GM23338 (cell line): ENCODE measurements at regions not wholly inside any gene's neighbourhood (a gene's known extent, or its start where the extent isn't known, plus 50 kb on each side); places are given as distances from the start of the nearest gene placed in this dataset.

Source experiments
- CREB1 ChIP-seq: fragments of 250-450 bp; sonication (Bioruptor Pico); IDR thresholded peaks from 2 replicates; pipeline ENCODE4 v1.5.0; 2020; ENCODE audit warnings: low read depth, mild to moderate bottlenecking, moderate library complexity
- CTCF ChIP-seq, 2 experiments: fragments of 200-600 bp in 1 of 2; sonication (generic) in 1 of 2; conservative IDR thresholded peaks; 2 replicates each; pipeline versions ENCODE4 v1.5.1 to v1.6.1; 2016 to 2017; ENCODE audit warnings: antibody characterized with exemption in 2 of 2, low read depth in 2 of 2, mild to moderate bottlenecking in 2 of 2, moderate library complexity in 1 of 2
- EZH2 ChIP-seq: fragments of 200-600 bp; sonication (generic); IDR thresholded peaks from one replicate; pipeline ENCODE4 v1.8.0; 2017; ENCODE audit warnings: antibody characterized with exemption, mild to moderate bottlenecking, low read depth; ENCODE audit not compliant: unreplicated experiment
- EZH2phosphoT487 ChIP-seq: fragments of 200-600 bp; sonication (generic); IDR thresholded peaks from one replicate; pipeline ENCODE4 v1.8.1; 2018; ENCODE audit warnings: antibody characterized with exemption; ENCODE audit not compliant: unreplicated experiment
- POLR2AphosphoS5 ChIP-seq: IDR thresholded peaks from 2 replicates; pipeline ENCODE4 v1.6.1; 2016; ENCODE audit warnings: antibody characterized with exemption, low read depth
- REST ChIP-seq: IDR thresholded peaks from one replicate; pipeline ENCODE4 v1.6.1; 2018; ENCODE audit warnings: antibody characterized with exemption; ENCODE audit not compliant: unreplicated experiment
- TF ChIP-seq, protein P1 (sequence below): IDR thresholded peaks from 2 replicates; pipeline ENCODE4 v1.6.1; 2016; ENCODE audit warnings: antibody characterized with exemption

GRCh38 chr9:20040991-20041696, 252.3 kb upstream of the SLC24A2 start:
- no peak for TF ChIP-seq CTCF (conservative IDR thresholded peaks at IDR 0.05; ENCODE audit: low read depth in 2 of 2)
- no peak for TF ChIP-seq EZH2
- no peak for TF ChIP-seq REST
- TF ChIP-seq POLR2AphosphoS5: no peak
- TF ChIP-seq, protein P1, sequence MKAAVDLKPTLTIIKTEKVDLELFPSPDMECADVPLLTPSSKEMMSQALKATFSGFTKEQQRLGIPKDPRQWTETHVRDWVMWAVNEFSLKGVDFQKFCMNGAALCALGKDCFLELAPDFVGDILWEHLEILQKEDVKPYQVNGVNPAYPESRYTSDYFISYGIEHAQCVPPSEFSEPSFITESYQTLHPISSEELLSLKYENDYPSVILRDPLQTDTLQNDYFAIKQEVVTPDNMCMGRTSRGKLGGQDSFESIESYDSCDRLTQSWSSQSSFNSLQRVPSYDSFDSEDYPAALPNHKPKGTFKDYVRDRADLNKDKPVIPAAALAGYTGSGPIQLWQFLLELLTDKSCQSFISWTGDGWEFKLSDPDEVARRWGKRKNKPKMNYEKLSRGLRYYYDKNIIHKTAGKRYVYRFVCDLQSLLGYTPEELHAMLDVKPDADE: no peak
- TF ChIP-seq CREB1 (CRISPR knock-in tag): no peak
- no peak for TF ChIP-seq EZH2phosphoT487
